GM12892 (cell line): ENCODE measurements at regions not wholly inside any gene's neighbourhood (a gene's known extent, or its start where the extent isn't known, plus 50 kb on each side); places are given as distances from the start of the nearest gene placed in this dataset.

Source experiments
- POLR2A ChIP-seq: IDR thresholded peaks from 2 replicates; pipeline ENCODE4 v1.6.1; 2011; ENCODE audit warnings: low read depth, low read length, control low read depth
- TAF1 ChIP-seq: IDR thresholded peaks from 2 replicates; pipeline ENCODE4 v1.6.1; 2011; ENCODE audit warnings: low read depth, mild to moderate bottlenecking, control low read depth, low read length, borderline replicate concordance

DNA sequence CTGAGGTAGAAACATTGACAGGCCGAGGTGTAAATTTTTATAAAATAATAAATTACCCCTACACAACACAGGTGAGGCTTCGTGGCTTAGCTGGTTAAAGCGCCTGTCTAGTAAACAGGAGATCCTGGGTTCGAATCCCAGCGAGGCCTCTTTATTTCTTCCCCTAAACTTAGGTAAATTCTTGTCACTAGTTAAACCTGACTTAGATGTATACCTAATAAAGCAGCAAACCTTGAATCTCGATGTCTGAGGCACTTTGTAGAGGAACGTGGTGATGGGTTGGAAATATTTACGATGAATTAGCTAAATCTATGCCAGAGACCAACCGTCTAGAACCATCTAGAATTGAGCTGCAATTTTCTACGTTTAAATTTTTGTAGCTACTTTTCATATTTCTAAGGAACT is 185.6 kb downstream of the OR2B2 start:
- TF ChIP-seq TAF1 (no peak), POLR2A (no peak)
